Muscle layer of colon (tissue), 2 donors: ENCODE measurements at regions not wholly inside any gene's neighbourhood (a gene's known extent, or its start where the extent isn't known, plus 50 kb on each side); places are given as distances from the start of the nearest gene placed in this dataset.
"Not testable (repeated sequence)": the region's sequence is repeated elsewhere in the genome, so short reads cannot be mapped to it uniquely, and the experiment has no call there.

ENCODE experiments used
- H3K27ac ChIP-seq: one replicate; pipeline ENCODE4 v1.7.0; 2013; ENCODE audit warnings: low read depth, mild to moderate bottlenecking, low read length, moderate library complexity
- H3K27me3 ChIP-seq, 2 donors: one replicate each; pipeline ENCODE4 v1.7.0; 2013; ENCODE audit warnings: low read length in 2 of 2, mild to moderate bottlenecking in 2 of 2; ENCODE audit not compliant: insufficient read depth in 2 of 2, control insufficient read depth in 1 of 2
- H3K36me3 ChIP-seq: one replicate; pipeline ENCODE4 v1.7.0; 2013; ENCODE audit warnings: mild to moderate bottlenecking, low read length; ENCODE audit not compliant: insufficient read depth
- H3K4me1 ChIP-seq: one replicate; pipeline ENCODE4 v1.7.0; 2013; ENCODE audit warnings: mild to moderate bottlenecking, low read length; ENCODE audit not compliant: insufficient read depth
- H3K4me3 ChIP-seq, 2 donors: one replicate each; pipeline ENCODE4 v1.7.0; 2013; ENCODE audit warnings: low read length in 2 of 2, low read depth in 1 of 2, mild to moderate bottlenecking in 1 of 2, moderate library complexity in 1 of 2
- H3K9ac ChIP-seq: one replicate; pipeline ENCODE4 v1.7.0; 2013; ENCODE audit warnings: low read length
- H3K9me3 ChIP-seq: one replicate; pipeline ENCODE4 v1.7.0; 2013; ENCODE audit warnings: mild to moderate bottlenecking, low read length
- donor health status: abdominal sarcoma.
- donor health status: Adenocarcinoma of cecum.

DNA sequence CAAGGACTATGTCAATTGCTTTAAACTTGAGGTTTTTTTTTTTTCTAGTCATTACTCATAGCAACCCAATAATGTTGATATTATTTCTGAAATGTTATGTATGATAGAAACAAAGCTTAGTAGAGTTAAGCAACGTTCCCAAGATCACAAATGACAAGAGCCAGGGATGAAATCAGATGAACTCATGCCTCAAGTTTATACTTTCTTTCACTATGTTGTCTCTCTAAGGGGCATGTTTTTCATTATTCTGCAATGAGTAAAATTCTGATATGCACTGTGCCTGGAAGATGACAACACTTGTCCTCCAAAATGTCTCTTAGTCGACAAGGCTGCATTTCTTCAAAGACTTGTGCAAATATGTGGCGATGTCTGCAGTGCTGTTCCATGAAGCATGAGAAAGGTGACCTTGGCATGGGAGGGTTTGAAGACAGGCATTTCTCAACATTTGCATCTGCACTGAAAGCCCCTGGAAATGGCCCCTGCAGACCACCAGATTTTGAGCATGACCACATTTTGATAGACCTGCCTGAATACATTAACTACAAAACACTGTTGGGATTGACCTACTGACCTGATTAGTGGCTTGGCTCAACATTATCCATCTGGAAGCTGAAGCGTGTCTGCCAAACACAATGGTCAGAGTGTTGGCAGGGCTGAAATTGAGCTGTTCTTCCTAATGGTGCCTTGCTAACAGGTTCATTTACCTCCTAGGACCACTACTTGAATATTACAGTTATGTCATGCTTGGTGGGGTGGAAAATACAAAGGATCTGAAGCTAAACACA, 1027.5 kb downstream of the CDH11 start:
- Histone ChIP-seq H3K9ac (no peak overlapping the region), H3K9me3 (no peaks in the 10 kb centered on the region), H3K4me1 (peaks cover 4% of the 10 kb centered on the region), H3K27me3 (no peaks in the 10 kb centered on the region), H3K36me3 (no peaks in the 10 kb centered on the region), H3K4me3 (no peak overlapping the region), H3K27ac (no peak overlapping the region)

DNA sequence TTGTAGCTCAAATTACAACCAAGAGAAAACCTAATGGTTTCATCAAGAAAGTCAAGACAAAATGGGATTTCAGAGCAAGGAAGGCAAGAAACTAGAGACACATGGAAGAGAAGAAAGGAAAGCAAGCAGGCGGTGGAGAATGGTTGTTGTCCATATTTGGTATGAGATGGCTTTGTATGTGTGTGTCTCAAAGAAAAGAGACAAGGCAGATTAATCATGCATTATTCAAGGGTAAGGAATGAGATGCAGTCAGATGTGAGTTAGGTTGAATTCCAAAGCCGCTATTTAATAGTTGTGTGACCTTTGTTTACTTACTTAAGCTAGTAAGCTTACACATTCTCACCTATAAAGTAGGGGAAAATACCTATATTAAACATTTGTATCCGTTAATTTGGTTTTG, 1029.6 kb downstream of the CDH11 start:
- H3K4me1 ChIP-seq = peaks cover 4% of the 10 kb centered on the region
- H3K4me3 ChIP-seq = no peak overlapping the region
- no peaks in the 10 kb centered on the region for H3K36me3 ChIP-seq
- no peak overlapping the region for H3K27ac ChIP-seq
- no peaks in the 10 kb centered on the region for H3K9me3 ChIP-seq
- H3K9ac ChIP-seq = no peak overlapping the region
- H3K27me3 ChIP-seq = no peaks in the 10 kb centered on the region

DNA sequence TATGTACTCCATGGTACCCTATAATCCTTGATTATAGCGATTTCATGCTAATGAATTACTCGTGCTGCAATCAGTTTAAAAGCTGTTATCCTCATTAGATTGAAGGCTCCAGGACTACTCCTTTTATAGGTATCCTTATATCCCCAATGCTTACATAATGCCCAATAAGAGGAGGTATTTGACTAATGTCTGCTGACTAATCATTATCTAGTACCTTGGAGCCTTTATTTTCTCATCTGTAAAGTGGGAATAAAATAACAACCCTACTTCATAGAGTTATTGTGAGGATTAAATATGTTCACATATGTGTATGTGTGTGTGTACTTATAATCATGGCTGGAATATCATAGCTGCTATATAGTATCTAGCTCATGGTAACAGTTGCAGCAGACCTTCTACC, 1031.5 kb downstream of the CDH11 start:
- no peaks in the 10 kb centered on the region for H3K9me3 ChIP-seq

DNA sequence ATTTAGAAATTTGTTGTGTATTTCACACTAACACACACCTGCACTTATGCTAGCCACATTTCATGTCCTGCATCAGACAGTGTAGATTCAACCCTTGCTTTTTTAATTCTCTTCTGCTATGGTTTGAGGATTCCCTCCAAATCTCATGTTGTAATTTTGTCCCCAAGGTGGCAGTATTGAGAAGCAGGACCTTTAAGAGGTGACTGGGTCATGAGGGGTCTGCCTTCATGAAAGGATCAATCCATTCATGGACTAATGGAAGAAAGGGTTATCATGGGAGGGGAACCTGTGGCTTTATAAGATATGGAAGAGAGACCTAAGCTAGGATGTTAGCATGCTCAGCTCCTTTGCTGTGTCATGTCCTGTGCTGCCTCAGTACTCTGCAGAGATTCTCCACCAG, 1032.2 kb downstream of the CDH11 start:
- Histone ChIP-seq H3K27ac (no peak overlapping the region), H3K9ac (no peak overlapping the region), H3K9me3 (no peaks in the 10 kb centered on the region), H3K27me3 (no peaks in the 10 kb centered on the region), H3K4me3 (no peak overlapping the region), H3K4me1 (peaks cover 4% of the 10 kb centered on the region), H3K36me3 (no peaks in the 10 kb centered on the region)

More for the DNA sequence above, 1031.5 kb downstream of the CDH11 start:
- H3K27me3 ChIP-seq = no peaks in the 10 kb centered on the region
- no peak overlapping the region for H3K4me3 ChIP-seq
- no peaks in the 10 kb centered on the region for H3K36me3 ChIP-seq
- H3K9ac ChIP-seq = no peak overlapping the region
- H3K4me1 ChIP-seq = peaks cover 4% of the 10 kb centered on the region
- no peak overlapping the region for H3K27ac ChIP-seq

DNA sequence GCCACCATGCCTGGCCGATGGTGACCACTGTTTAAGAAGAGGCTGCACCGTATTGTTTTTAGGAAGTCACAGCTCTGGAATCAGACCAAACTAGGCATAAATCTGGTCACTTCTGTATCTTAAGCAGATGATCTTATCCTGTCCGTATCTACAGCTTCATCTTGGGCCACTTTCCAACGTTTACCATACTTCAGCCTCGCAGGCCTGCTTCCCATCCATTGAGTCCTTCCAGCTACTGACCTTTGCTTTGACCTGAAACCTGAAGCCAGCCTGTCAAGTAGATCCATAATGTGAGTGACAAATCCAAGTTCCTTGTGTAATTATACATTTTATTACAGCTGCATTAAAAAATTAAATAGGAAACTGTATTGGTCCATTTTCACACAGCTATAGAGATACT, 1033.0 kb downstream of the CDH11 start:
- Histone ChIP-seq H3K27ac (no peak overlapping the region), H3K4me1 (peaks cover 4% of the 10 kb centered on the region)

DNA sequence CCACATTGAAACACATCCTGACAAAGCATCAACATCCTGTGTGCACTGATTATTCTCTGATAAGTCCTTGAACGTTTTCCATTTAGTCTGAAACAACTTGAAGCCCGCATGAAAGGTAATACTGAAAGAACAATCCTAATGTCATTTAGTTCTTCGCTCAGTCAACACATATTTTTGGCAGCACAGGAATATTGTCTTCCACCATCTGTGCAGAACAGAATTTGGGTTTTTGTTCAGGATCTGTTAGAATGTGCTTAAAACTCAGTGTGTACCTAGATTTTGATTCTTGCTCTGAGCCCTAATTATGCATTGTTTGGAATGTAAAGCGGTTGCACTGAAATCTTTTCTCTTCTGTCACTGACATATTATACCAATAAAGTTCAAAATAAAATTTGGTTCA, 1036.6 kb downstream of the CDH11 start:
- Histone ChIP-seq H3K27me3 (no peaks in the 10 kb centered on the region), H3K27ac (no peak overlapping the region), H3K9me3 (no peaks in the 10 kb centered on the region), H3K36me3 (no peaks in the 10 kb centered on the region), H3K4me1 (no peaks in the 10 kb centered on the region), H3K4me3 (no peak overlapping the region), H3K9ac (no peak overlapping the region)

More for the DNA sequence above, 1033.0 kb downstream of the CDH11 start:
- no peaks in the 10 kb centered on the region for H3K27me3 ChIP-seq
- H3K4me3 ChIP-seq = no peak overlapping the region
- no peak overlapping the region for H3K9ac ChIP-seq
- H3K9me3 ChIP-seq = no peaks in the 10 kb centered on the region
- no peaks in the 10 kb centered on the region for H3K36me3 ChIP-seq

DNA sequence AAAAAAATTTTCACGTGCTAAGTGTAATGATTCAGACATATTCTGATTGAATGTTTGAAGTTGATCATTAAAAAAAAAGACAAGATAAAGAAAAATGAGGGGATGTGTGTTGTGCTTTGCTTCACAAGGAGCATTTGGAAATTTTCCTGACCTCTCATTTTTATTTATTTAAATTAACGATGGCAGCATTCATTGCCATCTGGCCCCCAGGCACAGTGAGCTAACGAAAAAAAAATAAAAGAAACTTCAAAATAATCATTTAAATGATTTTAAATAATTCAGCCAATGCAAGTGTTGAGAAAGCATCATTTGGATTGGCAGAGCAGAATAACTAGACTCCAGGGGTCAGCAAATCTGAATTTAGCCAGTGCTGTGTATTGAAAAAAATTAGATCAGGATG, 1037.2 kb downstream of the CDH11 start:
- H3K27me3 ChIP-seq = no peaks in the 10 kb centered on the region
- no peaks in the 10 kb centered on the region for H3K9me3 ChIP-seq
- H3K9ac ChIP-seq = no peak overlapping the region
- no peak overlapping the region for H3K4me3 ChIP-seq
- no peak overlapping the region for H3K27ac ChIP-seq
- no peaks in the 10 kb centered on the region for H3K4me1 ChIP-seq
- no peaks in the 10 kb centered on the region for H3K36me3 ChIP-seq

DNA sequence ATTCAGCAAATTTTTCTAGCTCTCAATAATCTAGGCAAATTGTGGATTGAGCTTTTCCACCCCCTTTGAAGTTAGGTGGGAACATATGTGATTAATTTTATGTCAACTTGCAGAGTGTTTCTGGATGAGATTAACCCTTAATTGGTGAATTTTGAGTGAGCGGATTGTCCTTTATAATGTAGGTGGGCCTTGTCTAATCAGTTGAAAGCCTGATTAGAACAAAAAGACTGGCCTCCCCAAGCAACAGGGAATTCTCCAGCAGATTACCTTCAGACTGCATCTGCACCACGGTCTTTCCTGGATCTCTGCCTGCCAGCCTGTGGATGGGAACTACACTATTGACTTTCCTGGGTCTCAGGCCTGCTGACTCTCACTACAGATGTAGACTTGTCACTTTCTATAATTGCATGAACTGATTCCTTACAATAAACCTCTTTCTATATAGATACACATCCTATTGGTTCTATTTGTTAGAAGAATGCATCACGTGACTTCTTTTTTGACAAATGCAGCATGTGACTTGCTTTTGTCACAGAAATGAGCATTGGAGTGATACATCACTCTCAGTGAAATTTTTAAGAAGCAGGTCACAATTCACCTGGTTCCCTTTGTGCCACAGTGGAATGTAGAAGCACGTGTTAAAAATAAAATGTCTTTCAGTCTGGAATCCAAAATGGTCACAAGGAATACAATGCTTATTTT, 1038.3 kb downstream of the CDH11 start:
- Histone ChIP-seq H3K27ac (no peak overlapping the region), H3K9ac (no peak overlapping the region), H3K27me3 (no peaks in the 10 kb centered on the region), H3K4me1 (no peaks in the 10 kb centered on the region), H3K36me3 (no peaks in the 10 kb centered on the region), H3K9me3 (no peaks in the 10 kb centered on the region), H3K4me3 (no peak overlapping the region)

DNA sequence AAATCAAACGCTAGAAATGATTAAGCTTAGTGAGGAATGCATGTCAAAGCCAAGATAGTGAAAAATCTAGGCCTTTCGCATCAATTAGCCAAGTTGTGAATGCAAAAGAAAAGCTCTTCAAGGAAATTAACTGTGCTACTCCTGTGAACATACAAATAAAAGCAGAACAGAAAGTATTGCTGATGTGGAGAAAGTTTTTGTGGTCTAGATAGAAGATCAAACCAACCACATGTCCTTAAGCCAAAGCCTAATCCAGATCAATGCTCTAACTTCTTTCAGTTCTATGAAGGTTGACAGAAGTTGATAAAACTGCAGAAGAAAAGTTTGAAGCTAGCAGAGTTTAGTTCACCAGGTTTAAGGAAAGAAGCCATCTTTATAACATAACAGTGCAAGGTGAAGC, 1044.6 kb downstream of the CDH11 start:
- Histone ChIP-seq H3K4me3 (no peak overlapping the region), H3K36me3 (no peaks in the 10 kb centered on the region), H3K27ac (no peak overlapping the region), H3K4me1 (no peaks in the 10 kb centered on the region), H3K9me3 (no peaks in the 10 kb centered on the region), H3K27me3 (no peaks in the 10 kb centered on the region), H3K9ac (no peak overlapping the region)

DNA sequence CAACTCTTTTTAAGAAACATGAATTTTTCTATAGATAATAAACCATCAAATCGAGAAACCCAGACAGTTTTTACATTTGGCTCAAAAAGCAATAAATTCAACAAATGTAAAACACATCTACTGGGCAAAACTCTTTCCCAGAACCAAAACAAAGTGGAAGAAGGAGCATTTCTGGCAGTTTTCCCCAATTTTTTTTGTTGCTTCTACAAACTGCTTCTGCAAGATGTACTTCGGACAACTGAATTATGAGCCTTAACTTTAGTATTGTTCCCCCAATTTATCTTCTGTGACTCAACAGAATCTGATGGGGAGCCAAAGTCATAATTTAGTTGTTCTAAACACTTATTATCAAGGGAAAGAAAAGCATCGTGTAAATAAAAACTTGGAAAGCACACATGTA, 1047.2 kb downstream of the CDH11 start:
- Histone ChIP-seq H3K9ac (no peak overlapping the region), H3K36me3 (no peaks in the 10 kb centered on the region), H3K27ac (no peak overlapping the region), H3K9me3 (no peaks in the 10 kb centered on the region), H3K27me3 (no peaks in the 10 kb centered on the region), H3K4me1 (no peaks in the 10 kb centered on the region), H3K4me3 (no peak overlapping the region)

DNA sequence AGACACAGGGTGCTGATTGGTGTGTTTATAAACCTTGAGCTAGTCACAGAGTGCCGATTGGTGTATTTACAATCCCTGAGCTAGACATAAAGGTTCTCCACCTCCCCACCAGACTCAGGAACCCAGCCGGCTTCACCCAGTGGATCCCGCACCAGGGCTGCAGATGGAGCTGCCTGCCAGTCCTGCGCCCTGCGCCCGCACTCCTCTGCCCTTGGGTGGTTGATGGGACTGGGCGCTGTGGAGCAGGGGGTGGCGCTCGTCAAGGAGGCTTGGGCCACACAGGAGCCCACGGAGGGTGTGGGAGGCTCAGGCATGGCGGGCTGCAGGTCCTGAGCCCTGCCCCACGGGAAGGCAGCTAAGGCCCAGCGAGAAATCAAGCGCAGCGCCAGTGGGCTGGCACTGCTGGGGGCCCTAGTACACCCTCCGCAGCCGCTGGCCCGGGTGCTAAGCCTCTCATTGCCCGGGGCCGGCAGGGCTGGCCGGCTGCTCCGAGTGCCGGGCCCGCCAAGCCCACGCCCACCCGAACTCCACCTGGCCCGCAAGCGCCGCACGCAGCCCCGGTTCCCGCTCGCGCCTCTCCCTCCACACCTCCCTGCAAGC, 1049.6 kb downstream of the CDH11 start:
- not testable (repeated sequence) for H3K27me3 ChIP-seq, H3K4me3 ChIP-seq, H3K9ac ChIP-seq, H3K36me3 ChIP-seq, H3K9me3 ChIP-seq, H3K27ac ChIP-seq, H3K4me1 ChIP-seq
